ENCODE measurements at regions not wholly inside any gene's neighbourhood (a gene's known extent, or its start where the extent isn't known, plus 50 kb on each side); places are given as distances from the start of the nearest gene placed in this dataset.
"Not testable (repeated sequence)": the region's sequence is repeated elsewhere in the genome, so short reads cannot be mapped to it uniquely, and the experiment has no call there.

DNA sequence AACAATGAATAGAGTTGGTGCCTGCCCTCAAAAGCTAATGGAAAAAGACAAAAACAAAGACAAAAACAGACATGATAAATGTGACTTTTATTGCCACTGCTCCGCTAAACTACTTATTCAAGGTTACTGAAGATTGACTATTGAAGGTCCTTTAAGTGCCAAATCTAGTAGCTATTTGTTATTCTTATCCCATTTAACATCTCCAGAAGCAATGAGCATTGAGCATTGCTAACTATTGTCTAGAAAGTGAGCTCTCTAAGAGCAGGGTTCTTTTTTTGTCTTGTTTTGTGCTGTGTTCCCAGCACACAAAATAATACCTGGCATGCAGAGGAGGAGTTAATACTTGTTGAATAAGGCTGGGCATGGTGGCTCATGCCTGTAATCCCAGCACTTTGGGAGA is 95.4 kb upstream of the SFRP2 start:
- Mint-ChIP-seq H3K27ac (no peak overlapping the region), H3K4me1 (ENCODE audit: low read depth) (peaks cover 5% of the 10 kb centered on the region), H3K36me3 (ENCODE audit: insufficient read depth) (peaks cover 6% of the 10 kb centered on the region), H3K9me3 (ENCODE audit: low read depth) (peaks cover 19% of the 10 kb centered on the region), H3K4me3 (ENCODE audit: low read depth) (no peak overlapping the region), H3K27me3 (no peaks in the 10 kb centered on the region)
- TF ChIP-seq, protein P1, sequence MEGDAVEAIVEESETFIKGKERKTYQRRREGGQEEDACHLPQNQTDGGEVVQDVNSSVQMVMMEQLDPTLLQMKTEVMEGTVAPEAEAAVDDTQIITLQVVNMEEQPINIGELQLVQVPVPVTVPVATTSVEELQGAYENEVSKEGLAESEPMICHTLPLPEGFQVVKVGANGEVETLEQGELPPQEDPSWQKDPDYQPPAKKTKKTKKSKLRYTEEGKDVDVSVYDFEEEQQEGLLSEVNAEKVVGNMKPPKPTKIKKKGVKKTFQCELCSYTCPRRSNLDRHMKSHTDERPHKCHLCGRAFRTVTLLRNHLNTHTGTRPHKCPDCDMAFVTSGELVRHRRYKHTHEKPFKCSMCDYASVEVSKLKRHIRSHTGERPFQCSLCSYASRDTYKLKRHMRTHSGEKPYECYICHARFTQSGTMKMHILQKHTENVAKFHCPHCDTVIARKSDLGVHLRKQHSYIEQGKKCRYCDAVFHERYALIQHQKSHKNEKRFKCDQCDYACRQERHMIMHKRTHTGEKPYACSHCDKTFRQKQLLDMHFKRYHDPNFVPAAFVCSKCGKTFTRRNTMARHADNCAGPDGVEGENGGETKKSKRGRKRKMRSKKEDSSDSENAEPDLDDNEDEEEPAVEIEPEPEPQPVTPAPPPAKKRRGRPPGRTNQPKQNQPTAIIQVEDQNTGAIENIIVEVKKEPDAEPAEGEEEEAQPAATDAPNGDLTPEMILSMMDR (IDR thresholded peaks at IDR 0.05; ENCODE audit: unreplicated experiment), result no peak
- no peak for DNase-seq (ENCODE audit: low spot score, unreplicated experiment)

DNA sequence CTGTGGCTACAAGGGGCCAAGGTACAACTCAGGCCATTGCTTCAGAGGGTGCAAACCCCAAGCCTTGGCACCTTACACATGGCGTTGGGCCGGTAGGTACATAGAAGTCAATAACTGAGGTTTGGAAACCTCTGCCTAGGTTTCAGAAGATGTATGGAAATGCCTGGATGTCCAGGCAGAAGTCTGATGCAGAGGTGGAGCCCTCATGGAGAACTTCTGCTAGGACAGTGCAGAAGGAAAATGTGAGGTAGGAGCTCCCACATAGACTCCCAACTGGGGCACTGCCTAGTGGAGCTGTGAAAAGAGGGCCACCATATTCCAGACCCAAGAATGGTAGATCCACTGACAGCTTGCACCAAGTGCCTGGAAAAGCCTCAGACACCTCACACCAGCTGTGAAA is 92.1 kb upstream of the SFRP2 start:
- TF ChIP-seq, protein P1 (IDR thresholded peaks at IDR 0.05; ENCODE audit: unreplicated experiment), result no peak
- Mint-ChIP-seq H3K27me3 (no peaks in the 10 kb centered on the region), H3K27ac (no peak overlapping the region), H3K4me3 (ENCODE audit: low read depth) (no peak overlapping the region), H3K4me1 (ENCODE audit: low read depth) (peaks cover 5% of the 10 kb centered on the region), H3K9me3 (ENCODE audit: low read depth) (peaks cover 19% of the 10 kb centered on the region), H3K36me3 (ENCODE audit: insufficient read depth) (peaks cover 6% of the 10 kb centered on the region)
- no peak for DNase-seq (ENCODE audit: low spot score, unreplicated experiment)

DNA sequence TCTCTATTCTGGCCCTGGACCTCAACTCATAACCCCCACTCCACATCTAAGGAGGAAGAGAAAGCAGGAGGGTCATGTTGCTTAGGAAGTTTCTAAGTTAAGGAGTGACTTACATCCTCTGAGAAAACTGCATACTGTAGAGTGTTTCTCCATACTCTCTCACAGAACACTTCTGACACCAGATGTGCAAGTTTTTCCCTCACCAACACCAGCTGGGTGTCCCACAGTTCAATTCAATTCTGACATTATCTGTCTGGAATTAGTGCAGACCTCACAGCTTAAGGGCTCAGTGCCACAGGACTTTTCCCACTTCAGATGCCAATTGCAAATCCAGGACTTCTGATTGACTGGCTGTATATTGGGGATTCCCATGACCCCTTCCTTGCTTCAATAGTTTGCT is 89.0 kb upstream of the SFRP2 start:
- Mint-ChIP-seq H3K4me3 (ENCODE audit: low read depth) (no peak overlapping the region), H3K9me3 (ENCODE audit: low read depth) (peaks cover 19% of the 10 kb centered on the region), H3K27ac (no peak overlapping the region), H3K36me3 (ENCODE audit: insufficient read depth) (peaks cover 6% of the 10 kb centered on the region), H3K27me3 (no peaks in the 10 kb centered on the region), H3K4me1 (ENCODE audit: low read depth) (no peaks in the 10 kb centered on the region)
- TF ChIP-seq, protein P1 (IDR thresholded peaks at IDR 0.05; ENCODE audit: unreplicated experiment), result no peak
- no peak for DNase-seq (ENCODE audit: low spot score, unreplicated experiment)

DNA sequence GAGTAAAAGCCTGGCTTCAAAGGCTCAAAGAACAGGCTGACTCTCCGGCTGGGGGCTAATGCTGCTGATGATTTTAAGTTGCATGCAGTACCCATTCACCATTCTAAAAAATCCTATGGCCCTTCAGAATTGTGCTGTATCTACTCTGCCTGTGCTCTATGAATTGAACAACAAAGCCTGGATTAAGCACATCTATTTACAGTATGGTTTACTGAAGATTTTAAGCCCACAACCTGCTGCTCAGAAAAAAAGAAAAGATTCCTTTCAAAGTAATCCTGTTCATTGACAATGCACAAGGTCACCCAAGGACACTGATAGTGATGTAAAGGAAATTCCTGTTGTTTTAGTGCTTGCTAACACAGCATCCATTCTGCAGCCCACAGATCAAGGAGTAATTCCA is 84.9 kb upstream of the SFRP2 start:
- H3K36me3 Mint-ChIP-seq (ENCODE audit: insufficient read depth), result no peaks in the 10 kb centered on the region
- H3K27me3 Mint-ChIP-seq, result no peaks in the 10 kb centered on the region
- no peaks in the 10 kb centered on the region for H3K4me1 Mint-ChIP-seq (ENCODE audit: low read depth)
- no peak overlapping the region for H3K27ac Mint-ChIP-seq
- no peak overlapping the region for H3K4me3 Mint-ChIP-seq (ENCODE audit: low read depth)
- DNase-seq (ENCODE audit: low spot score, unreplicated experiment), result no peak
- peaks cover 1% of the 10 kb centered on the region for H3K9me3 Mint-ChIP-seq (ENCODE audit: low read depth)
- TF ChIP-seq, protein P1 (IDR thresholded peaks at IDR 0.05; ENCODE audit: unreplicated experiment), result no peak

DNA sequence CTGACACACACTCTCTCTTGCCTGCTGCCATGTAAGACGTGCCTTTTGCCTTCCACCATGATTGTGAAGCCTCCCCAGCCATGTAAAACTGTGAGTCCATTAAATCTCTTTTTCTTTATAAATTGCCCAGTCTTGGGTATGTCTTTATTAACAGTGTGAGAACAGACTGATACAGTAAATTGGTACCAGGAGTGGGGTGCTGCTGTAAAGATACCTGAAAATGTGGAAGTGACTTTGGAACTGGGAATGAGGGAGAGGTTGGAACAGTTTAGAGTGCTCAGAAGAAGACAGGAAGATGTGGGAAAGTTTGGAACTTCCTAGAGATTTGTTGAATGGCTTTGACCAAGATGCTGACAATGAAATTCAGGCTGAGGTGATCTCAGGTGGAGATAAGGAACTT is 77.9 kb upstream of the SFRP2 start:
- H3K9me3 Mint-ChIP-seq (ENCODE audit: low read depth), result peaks cover 54% of the 10 kb centered on the region
- not testable (repeated sequence) for H3K27ac Mint-ChIP-seq; H3K27me3 Mint-ChIP-seq; DNase-seq (ENCODE audit: low spot score, unreplicated experiment); H3K4me3 Mint-ChIP-seq (ENCODE audit: low read depth); H3K36me3 Mint-ChIP-seq (ENCODE audit: insufficient read depth); H3K4me1 Mint-ChIP-seq (ENCODE audit: low read depth)

DNA sequence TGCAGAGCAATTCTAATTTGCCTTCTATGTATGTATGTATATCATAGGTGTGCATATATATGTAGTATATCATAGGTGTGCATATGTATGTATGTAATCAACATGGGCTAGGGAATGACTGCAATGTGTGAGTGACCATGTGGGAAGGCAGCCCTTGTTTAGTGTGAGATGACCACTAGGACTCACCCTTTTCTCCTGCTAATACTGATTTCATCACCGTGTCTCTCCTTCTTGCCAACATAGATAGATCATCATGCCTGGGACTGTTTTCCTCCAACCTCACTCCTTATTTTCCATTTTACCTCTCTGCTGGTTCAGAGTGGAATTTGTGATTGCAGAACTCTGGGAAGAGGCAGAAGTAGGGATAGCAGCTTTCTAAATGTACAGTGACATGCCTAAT is 63.6 kb upstream of the SFRP2 start:
- H3K9me3 Mint-ChIP-seq (ENCODE audit: low read depth), result peaks cover 35% of the 10 kb centered on the region
- no peaks in the 10 kb centered on the region for H3K36me3 Mint-ChIP-seq (ENCODE audit: insufficient read depth)

More for the DNA sequence above, 63.6 kb upstream of the SFRP2 start:
- Mint-ChIP-seq H3K4me3 (ENCODE audit: low read depth) (no peak overlapping the region), H3K4me1 (ENCODE audit: low read depth) (no peaks in the 10 kb centered on the region), H3K27me3 (no peaks in the 10 kb centered on the region), H3K27ac (no peak overlapping the region)
- TF ChIP-seq, protein P1 (IDR thresholded peaks at IDR 0.05; ENCODE audit: unreplicated experiment), result no peak
- no peak for DNase-seq (ENCODE audit: low spot score, unreplicated experiment)
